A673 (cell line): ENCODE measurements at regions not wholly inside any gene's neighbourhood (a gene's known extent, or its start where the extent isn't known, plus 50 kb on each side); places are given as distances from the start of the nearest gene placed in this dataset.

Experiments used
- BruUV-seq: library from RNA; stranded (reverse); fragments of 400-500 nt; replicated peaks from 2 replicates; lab custom pipeline; 2021; lab: Mats Ljungman, UMichigan
- CTCF ChIA-PET: fragments of 300-600 bp; sonication (Branson Sonifier 250); formaldehyde crosslinking; loops from one replicate; lab custom pipeline; 2022; ENCODE audit warnings: antibody characterized with exemption; lab: Charles Lee
- POLR2A ChIA-PET: fragments of 300-600 bp; sonication (Branson Sonifier 250); formaldehyde crosslinking; loops from one replicate; lab custom pipeline; 2022; ENCODE audit warnings: antibody characterized with exemption; ENCODE audit not compliant: low non-redundant PET; lab: Charles Lee
- DNase-seq: peaks from one replicate; pipeline ENCODE4 v3.0.0-alpha.2; 2015; ENCODE audit warnings: low spot score
- H3K27ac ChIP-seq: fragments of 200-600 bp; sonication (generic); 2 replicates; pipeline ENCODE4 v1.5.1; 2016; ENCODE audit warnings: mixed run types, low read depth, mild to moderate bottlenecking, mixed read lengths, antibody characterized with exemption, low read length; ENCODE audit not compliant: poor library complexity, severe bottlenecking
- H3K27me3 ChIP-seq: fragments of 200-600 bp; sonication (generic); replicated peaks from 2 replicates; pipeline ENCODE4 v1.6.1; 2017; ENCODE audit warnings: mixed run types, low read depth, mild to moderate bottlenecking, mixed read lengths, antibody characterized with exemption, low read length; ENCODE audit not compliant: insufficient read depth, poor library complexity
- H3K36me3 ChIP-seq: fragments of 200-600 bp; sonication (generic); 2 replicates; pipeline ENCODE4 v1.6.1; 2016; ENCODE audit warnings: mixed run types, mild to moderate bottlenecking, mixed read lengths, antibody characterized with exemption, low read length; ENCODE audit not compliant: insufficient read depth, poor library complexity, severe bottlenecking
- H3K4me1 ChIP-seq: fragments of 200-600 bp; sonication (generic); 2 replicates; pipeline ENCODE4 v1.6.1; 2017; ENCODE audit warnings: mixed run types, mild to moderate bottlenecking, mixed read lengths, antibody characterized with exemption, low read length; ENCODE audit not compliant: insufficient read depth, poor library complexity, severe bottlenecking
- H3K4me3 ChIP-seq: fragments of 200-600 bp; sonication (generic); 2 replicates; pipeline ENCODE4 v1.5.1; 2016; ENCODE audit warnings: low read depth, mixed run types, mild to moderate bottlenecking, mixed read lengths, low read length; ENCODE audit not compliant: poor library complexity, severe bottlenecking
- H3K9me3 ChIP-seq: fragments of 200-600 bp; sonication (generic); 2 replicates; pipeline ENCODE4 v1.6.1; 2016; ENCODE audit warnings: mixed run types, low read depth, mild to moderate bottlenecking, mixed read lengths, antibody characterized with exemption, low read length; ENCODE audit not compliant: poor library complexity, severe bottlenecking
- EZH2 ChIP-seq: fragments of 200-600 bp; sonication (generic); IDR thresholded peaks from 2 replicates; pipeline ENCODE4 v1.6.1; 2017; ENCODE audit warnings: borderline replicate concordance, low read depth, mild to moderate bottlenecking, mixed read lengths, antibody characterized with exemption, low read length; ENCODE audit not compliant: poor library complexity, severe bottlenecking
- intact Hi-C: fragments of 100-400 bp; cut with micrococcal nuclease; formaldehyde crosslinking; loops from one replicate; pipeline ENCODE4 v1.10.0; 2022; ENCODE audit not compliant: unreplicated experiment
- TF ChIP-seq, protein P1 (sequence below): fragments of 300-800, 200-600 bp; sonication (generic); conservative IDR thresholded peaks from 2 replicates; pipeline ENCODE4 v1.5.1; 2017; ENCODE audit warnings: low read depth, mild to moderate bottlenecking, antibody characterized with exemption, low read length, moderate library complexity, mixed read lengths

DNA sequence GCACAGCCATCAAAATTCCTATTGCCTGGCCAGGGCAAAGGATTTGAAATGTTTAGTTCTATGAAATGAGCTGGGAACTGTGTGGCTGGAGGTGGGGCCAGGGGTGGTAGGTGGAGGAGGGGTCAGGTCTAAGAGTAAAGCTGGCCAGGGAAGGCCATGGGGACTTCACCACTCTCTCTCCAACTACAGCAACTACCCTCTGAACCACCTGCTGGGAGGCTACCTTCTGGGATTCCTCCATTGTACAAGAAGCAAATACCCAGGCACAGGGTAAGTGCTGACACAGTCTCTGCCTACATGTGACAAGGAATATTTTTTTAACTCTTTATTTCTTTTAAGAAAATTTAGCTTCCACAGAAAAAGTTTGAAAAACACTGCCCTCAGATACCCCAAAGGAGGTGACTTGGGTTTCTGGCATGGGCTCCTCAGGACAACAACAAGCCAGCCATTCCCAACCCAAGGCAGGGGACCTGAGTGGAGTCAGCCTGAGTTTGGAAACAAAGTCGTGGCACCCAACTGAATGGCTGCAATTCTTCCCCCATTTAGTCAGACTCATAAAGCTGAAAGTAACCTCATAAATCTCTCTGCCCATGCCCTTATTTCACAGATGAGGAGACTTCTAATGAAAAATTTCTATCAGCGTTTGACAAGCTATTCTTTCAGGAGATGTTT, 593.8 kb upstream of the DIPK2B start:
- CTCF ChIA-PET: no interaction called here
- no peak overlapping the region for H3K27ac ChIP-seq
- BruUV-seq: no TSS peak

GRCh38 chrX:45788941-45789348, 588.3 kb upstream of the DIPK2B start:
- no peak overlapping the region for H3K4me3 ChIP-seq
- intact Hi-C loops: no loop called here
- peaks cover 6% of the 10 kb centered on the region for H3K9me3 ChIP-seq
- no peaks in the 10 kb centered on the region for H3K27me3 ChIP-seq
- peaks cover 15% of the 10 kb centered on the region for H3K4me1 ChIP-seq
- POLR2A ChIA-PET: no interaction called here
- H3K36me3 ChIP-seq: no peaks in the 10 kb centered on the region
- no TSS peak for BruUV-seq
- no peak overlapping the region for H3K27ac ChIP-seq
- DNase-seq: peak; percentile 57
- no peak for TF ChIP-seq EZH2
- TF ChIP-seq, protein P1, sequence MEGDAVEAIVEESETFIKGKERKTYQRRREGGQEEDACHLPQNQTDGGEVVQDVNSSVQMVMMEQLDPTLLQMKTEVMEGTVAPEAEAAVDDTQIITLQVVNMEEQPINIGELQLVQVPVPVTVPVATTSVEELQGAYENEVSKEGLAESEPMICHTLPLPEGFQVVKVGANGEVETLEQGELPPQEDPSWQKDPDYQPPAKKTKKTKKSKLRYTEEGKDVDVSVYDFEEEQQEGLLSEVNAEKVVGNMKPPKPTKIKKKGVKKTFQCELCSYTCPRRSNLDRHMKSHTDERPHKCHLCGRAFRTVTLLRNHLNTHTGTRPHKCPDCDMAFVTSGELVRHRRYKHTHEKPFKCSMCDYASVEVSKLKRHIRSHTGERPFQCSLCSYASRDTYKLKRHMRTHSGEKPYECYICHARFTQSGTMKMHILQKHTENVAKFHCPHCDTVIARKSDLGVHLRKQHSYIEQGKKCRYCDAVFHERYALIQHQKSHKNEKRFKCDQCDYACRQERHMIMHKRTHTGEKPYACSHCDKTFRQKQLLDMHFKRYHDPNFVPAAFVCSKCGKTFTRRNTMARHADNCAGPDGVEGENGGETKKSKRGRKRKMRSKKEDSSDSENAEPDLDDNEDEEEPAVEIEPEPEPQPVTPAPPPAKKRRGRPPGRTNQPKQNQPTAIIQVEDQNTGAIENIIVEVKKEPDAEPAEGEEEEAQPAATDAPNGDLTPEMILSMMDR: no peak
- CTCF ChIA-PET: no interaction called here

More for the DNA sequence above, 593.8 kb upstream of the DIPK2B start:
- no peak for TF ChIP-seq EZH2
- TF ChIP-seq, protein P1: no peak
- H3K4me3 ChIP-seq: no peak overlapping the region
- H3K9me3 ChIP-seq: peaks cover 6% of the 10 kb centered on the region
- H3K27me3 ChIP-seq: no peaks in the 10 kb centered on the region
- peaks cover 18% of the 10 kb centered on the region for H3K4me1 ChIP-seq
- no peak for DNase-seq
- intact Hi-C loops: no loop called here
- POLR2A ChIA-PET: no interaction called here
- no peaks in the 10 kb centered on the region for H3K36me3 ChIP-seq

DNA sequence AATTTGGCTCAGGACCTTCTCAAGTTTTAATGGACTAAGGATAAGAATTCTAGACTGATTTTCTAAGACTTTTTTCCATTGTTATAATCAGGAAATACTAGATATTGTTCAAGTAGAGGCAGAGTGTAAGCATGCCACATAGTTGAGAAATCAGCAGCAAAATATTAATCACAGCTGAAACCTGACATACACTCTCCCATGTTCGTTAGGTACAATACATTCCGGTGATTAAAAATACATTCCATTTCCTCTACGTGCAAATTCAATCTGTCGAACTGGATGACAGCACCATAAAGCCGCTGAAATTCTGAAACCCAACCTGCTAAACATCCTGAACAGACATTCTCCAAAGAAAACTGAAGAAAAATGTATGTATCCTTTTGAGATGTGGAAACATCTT, 587.6 kb upstream of the DIPK2B start:
- no peaks in the 10 kb centered on the region for H3K27me3 ChIP-seq
- H3K4me1 ChIP-seq: peaks cover 15% of the 10 kb centered on the region
- intact Hi-C loops: no loop called here

More for the DNA sequence above, 587.6 kb upstream of the DIPK2B start:
- Histone ChIP-seq H3K36me3 (no peaks in the 10 kb centered on the region), H3K9me3 (peaks cover 6% of the 10 kb centered on the region), H3K4me3 (no peak overlapping the region), H3K27ac (no peak overlapping the region)
- BruUV-seq: no TSS peak
- ChIA-PET POLR2A (no interaction called here), CTCF (no interaction called here)
- TF ChIP-seq, protein P1: no peak
- no peak for TF ChIP-seq EZH2
- DNase-seq: no peak
